A549 (cell line): ENCODE measurements at regions not wholly inside any gene's neighbourhood (a gene's known extent, or its start where the extent isn't known, plus 50 kb on each side); places are given as distances from the start of the nearest gene placed in this dataset.

Source experiments
- CTCF ChIP-seq: fragments of >200 bp; sonication (Bioruptor Twin); formaldehyde crosslinking; IDR thresholded peaks from 3 replicates; pipeline ENCODE4 v1.5.1; 2016
- HEYL ChIP-seq: fragments of 250-450 bp; sonication (Bioruptor Pico); IDR thresholded peaks from 2 replicates; pipeline ENCODE4 v1.8.0; 2021; ENCODE audit warnings: mild to moderate bottlenecking, moderate library complexity
- MAZ ChIP-seq: fragments of 150-350 bp; IDR thresholded peaks from 2 replicates; pipeline ENCODE4 v1.6.1; 2014; ENCODE audit warnings: antibody characterized with exemption, low read depth, low read length, borderline replicate concordance
- POLR2AphosphoS2 ChIP-seq: conservative IDR thresholded peaks from 2 replicates; pipeline ENCODE4 v1.6.1; 2012; ENCODE audit warnings: low read length, improper control_type of control experiment, inconsistent platforms
- SMC3 ChIP-seq: fragments of >200 bp; sonication (Bioruptor Twin); formaldehyde crosslinking; IDR thresholded peaks from 3 replicates; pipeline ENCODE4 v1.6.1; 2018; ENCODE audit warnings: inconsistent platforms

DNA sequence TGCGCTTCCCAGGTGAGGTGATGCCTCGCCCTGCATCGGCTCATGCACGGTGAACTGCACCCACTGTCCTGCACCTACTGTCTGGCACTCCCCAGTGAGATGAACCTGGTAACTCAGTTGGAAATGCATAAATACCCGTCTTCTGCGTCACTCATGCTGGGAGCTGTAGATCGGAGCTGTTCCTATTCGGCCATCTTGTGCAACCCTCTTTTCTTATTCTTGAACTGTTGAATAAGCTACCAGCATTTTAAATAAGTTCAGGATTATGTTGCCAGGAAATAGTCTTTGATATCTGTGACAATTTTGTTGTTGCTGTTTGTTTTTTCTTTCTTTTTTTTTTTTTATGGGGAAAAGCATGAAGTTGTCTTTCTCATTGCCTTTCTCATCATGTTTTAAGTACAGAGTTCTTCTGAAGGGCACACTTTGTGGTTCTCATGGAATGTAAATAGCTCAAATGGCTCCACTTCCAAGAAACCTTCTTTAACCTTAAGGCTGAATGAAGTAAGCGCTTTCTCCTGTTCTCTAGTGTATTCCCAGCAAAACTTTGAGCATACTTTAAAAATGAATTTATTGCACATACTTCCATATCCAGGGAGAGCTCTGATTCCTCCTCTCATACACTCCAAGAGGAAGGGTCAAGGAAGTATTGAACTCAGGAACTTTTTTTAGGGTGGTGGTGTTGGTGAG lies 468.0 kb upstream of the TBL1XR1 start:
- TF ChIP-seq HEYL (CRISPR knock-in tag) (no peak), MAZ (no peak), CTCF (no peak), SMC3 (no peak), POLR2AphosphoS2 (no peak)
